HG03175 (cell line): ENCODE measurements at regions not wholly inside any gene's neighbourhood (a gene's known extent, or its start where the extent isn't known, plus 50 kb on each side); places are given as distances from the start of the nearest gene placed in this dataset.

Experiments used
- ATAC-seq: cut with Tn5 transposase; IDR thresholded peaks from one replicate; pipeline ENCODE4 v1.9.1; 2021; ENCODE audit warnings: mild to moderate bottlenecking, moderate library complexity; ENCODE audit not compliant: unreplicated experiment

DNA sequence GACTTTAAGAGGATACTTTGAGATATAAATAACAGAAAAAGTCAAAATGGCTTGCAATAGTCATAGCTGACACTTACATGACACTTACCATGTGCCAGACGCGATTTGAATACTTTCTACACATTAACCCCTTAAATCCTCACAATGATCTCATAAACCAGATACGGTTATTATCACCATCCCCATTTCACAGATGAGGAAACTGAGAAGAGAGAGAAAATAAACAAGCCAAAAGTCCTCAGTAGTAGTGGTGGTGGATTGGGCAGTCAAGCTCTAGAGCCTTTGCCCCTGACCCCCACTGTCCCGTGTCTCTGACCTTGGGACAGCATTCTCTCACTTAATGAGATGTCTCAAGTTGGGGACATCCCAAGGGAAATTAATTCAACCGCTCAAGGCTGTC lies 105.2 kb upstream of the TAF1B start:
- ATAC-seq: no peak

DNA sequence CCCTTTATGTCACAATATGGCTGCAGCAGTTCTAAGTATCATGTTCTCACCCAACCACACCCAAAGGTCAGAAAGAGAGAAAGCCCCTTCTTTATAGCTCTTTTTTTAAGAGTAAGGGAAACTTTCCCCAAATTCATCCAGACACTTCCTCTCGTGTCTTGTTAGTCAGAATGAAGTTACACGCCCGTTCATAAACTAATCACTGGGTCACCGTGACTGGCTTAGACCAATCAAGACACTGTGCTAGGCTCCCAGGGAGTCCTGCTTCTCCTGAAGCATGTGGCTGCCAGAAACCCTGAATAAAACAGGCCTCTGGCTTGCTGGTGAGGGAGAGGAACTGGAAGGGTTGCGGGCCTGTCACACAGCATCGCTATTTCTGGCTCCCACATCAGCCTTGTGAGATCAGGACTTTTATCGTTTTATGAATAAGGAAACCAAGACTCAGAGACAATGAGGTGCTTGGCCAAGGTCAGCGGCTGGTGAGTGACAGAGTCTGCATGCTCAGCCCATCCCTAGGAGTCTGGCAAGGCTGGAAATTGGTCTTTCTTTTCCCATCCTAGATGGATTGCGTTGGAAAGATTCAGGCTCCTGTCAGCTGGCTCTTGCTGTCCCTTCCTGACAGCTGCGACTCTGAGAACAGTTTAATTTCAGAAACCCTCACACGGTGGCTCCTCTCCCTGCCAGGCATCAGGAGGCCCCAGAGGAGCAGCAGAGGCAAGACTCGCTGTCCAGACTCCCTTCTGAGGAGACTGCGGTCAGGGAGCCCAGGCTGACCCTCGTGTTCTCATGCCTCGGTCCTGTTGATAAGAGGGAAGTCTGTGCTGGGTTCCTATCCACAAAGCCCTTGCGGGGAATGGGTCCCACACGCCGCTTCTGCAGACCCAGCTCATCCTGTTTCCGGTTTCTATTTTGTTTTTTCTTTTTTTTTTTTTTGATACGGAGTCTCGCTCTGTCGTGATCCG lies 104.5 kb upstream of the TAF1B start:
- ATAC-seq: no peak

DNA sequence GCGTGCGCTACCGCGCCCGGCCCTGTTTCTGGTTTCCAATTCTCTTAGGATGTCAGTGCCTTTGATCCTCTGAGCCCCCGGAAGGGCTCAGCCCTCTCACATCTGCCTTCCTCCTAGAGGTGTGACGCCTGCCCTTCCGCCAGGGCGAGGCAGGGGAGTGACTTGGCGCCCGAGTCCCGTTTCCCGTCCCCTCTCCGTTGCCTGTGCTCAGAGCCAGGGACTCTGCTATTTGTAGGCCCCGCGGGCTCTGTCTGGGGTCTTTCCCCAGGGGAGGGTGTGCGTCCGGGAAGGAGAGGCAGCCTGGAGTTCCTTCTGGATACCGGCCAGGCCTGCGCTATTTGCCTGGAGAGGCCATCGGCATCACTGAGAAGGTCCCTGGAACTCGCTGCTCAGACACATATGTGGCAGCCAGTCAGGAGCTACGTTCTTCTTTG lies 103.7 kb upstream of the TAF1B start:
- no peak for ATAC-seq

DNA sequence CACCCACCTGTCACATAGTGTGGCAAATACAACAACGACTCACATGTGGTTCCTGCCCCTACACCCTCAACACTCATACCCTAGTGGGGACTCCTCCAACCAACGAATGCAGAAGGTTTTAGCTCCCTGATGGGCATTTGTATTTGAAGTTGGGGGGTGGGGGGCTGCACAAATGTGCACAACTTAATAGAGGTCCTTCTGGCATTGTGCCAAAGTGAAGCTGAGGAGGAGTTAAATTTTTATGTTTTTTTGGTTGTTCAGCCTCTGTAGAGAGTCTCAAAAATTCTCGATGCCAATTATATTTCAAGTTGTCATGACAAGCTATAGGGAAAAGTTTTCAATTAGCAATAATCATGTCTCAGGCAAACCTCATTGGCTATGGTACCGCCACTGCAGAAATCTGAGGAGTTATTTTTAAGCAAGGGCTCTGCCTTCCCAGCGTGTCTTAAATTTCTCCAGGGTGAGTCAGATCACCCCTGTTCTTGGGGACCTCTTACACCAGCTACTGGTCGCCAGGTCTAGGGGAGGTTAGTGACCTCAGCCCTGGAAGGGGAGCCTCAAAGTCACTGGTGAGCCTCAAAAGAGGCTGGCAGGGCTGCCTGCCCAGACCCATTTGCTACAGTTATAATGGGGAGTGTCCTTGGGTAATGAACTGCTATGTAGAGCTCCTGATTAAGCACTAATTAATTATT lies 102.7 kb upstream of the TAF1B start:
- ATAC-seq: no peak

DNA sequence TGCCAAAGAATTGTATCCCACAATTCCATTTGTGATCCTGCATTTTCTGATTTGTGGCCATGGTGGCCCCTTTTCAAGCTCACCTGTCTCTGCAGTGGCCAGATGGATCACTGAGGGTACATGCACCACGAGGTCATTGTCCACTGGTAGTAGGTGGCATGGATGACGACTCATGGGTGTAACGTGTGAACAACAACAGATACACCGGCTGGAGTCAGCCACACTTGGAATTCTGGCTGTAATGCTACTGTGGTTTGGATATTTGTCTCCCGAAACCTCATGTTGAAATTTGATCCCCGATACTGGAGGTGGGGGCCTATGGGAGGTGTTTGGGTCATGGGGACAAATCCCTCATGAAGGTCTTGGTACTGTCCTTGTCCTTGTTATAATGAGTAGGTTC lies 102.2 kb upstream of the TAF1B start:
- no peak for ATAC-seq

DNA sequence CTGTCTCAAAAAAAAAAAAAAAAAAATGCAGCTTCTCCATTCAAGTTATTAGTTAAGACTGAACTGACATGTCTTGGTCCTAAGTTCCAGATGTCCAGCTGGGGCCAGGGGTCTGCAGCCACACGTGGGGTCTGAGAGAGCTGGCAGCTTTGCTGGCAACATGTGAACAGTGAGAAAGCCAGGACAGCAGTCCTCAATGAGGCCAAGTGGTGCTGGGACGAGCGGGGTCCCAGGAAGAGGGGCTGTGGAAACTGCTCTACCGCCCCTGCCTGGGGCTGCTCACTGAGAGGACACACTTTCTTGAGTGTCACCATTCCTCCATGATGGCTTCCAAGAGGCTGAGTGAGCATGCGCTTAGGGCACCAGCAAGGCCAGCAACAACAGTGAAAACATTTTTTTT lies 100.7 kb upstream of the TAF1B start:
- ATAC-seq: no peak

DNA sequence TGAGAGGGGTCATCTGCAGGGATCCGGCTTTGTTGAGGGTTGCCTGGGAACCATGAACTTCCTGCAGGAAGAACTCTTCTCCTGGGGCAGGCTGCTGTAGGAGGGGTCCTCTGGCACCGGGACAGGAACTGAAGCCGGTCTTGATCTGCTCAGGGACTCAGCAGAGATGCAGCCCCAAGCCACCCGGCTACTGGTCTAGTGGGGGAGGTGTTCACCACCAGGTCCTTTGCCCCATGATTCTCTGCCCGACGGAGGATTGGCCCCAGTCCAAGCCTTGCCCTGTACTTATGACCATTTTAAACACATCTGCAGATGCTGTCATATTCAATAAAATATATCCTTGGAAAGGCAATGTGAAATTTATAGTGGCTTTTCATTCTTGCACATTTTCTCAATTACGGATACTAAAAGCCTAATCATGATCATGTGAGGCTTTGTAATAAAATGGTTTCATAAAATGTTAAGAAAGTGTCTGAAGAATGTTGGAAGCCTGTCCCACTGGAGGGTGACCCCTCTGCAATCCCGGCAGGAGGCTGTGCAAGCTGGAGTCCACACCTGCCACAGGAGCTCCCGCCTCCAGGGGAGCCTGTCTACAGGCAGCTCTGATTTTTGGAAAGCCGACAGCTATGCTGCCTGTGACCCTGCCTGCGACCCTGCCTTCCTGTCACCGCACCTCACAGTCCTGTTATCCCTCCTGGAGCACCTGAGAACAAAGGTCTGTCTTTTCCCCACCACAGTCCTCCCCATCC lies 98.8 kb upstream of the TAF1B start:
- no peak for ATAC-seq

DNA sequence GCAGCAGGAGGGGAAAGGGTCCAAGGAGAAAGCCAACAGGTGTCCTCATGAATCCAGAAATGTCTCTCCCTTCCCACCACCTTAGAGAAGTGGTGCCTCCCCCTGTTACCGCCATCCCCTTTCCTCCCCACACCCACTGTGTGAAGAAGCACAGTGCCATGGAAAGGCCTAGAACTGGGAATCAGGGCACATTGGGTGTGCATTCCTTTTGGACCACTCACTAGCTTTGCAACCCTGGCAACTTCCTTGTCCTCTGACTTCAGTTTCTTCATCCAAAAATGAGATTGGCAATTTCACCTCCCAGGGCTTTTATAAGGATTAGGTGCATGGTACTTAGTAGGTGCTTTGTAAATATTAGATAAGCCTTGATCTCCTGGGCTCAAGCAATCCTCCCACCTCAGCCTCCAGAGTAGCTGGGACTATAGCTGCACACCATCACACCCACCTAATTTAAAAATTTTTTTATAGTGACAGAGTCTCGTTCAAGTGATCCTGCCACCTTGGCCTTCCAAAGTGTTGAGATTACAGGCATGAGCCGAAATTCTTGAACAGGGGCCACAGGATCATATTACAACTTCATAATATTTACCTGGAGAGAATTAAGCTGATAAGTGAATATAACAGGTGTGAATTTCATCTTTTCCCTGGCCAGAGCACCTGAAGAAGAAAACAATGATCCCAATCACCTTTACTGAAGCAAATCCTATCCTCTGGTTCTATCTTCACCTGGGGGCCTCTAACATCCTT lies 97.9 kb upstream of the TAF1B start:
- ATAC-seq: no peak

DNA sequence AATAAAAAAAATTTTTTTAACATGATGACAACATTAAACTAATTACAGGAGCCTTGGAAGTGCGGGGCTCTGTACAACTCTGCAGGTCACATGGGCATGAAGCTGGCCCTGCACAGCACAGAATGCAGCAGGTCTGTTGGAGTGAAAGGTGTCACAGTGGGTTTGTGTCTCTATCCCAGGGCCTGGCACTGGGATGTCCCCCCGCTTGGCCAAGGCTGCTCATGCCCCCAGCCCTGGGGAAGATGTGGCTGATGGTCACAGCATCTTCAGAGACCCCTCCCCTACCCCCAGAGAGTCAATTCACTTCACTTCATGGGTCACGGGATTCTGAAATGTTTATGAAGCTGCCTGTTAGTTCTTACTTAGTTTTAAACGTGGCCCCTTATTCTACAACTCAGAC lies 95.9 kb upstream of the TAF1B start:
- ATAC-seq: no peak

DNA sequence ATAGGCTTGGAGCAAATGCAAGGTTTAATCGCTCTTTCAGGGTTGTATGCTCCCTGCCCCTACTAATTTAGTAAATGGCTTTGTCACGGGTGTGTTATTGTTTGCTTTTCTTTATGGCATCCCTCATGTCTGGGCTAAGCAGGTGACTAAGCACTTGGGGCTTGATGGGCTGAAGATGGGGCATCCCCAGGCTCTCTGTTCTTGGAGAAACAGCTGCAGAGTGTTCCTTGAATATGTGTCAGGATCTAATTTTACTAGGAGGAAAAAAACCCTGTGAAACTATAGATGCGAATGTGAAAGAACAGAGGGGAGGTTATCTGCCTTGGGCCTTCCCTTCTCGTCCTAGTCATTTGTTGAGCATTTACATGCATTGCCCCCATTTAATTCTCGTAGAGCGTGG lies 94.7 kb upstream of the TAF1B start:
- no peak for ATAC-seq

DNA sequence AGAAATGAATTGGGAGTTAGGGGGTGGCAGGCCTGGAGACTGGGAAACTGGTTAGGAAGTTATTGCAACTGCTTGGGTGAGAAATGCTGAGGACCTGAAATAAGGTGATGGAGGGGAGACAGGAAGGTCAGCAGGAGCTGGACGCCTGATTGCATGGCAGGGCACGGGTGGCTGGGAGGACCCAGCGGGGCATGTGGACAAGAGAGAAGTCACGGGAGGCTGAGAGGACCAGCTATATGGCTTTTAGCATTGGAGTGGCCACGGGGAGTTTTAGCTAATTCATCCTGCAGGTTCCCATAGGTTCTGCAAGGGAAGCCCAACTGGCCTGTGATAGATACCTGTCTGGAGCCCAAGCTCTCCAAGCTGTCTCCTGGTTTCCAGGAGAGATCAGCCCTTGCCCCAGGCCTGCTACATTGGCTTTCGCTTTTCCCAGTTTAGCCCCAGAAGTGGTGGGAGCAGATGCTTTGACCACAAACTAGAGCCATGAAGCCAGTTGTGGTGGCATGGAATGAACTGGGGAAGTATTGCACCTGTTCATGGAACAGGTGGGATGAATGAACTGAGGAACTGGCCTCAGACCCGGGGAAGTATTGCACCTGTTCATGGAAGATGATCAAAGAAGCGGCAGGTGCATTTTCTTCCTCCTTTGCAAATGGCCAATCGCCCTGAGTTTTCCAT lies 93.6 kb upstream of the TAF1B start:
- no peak for ATAC-seq

DNA sequence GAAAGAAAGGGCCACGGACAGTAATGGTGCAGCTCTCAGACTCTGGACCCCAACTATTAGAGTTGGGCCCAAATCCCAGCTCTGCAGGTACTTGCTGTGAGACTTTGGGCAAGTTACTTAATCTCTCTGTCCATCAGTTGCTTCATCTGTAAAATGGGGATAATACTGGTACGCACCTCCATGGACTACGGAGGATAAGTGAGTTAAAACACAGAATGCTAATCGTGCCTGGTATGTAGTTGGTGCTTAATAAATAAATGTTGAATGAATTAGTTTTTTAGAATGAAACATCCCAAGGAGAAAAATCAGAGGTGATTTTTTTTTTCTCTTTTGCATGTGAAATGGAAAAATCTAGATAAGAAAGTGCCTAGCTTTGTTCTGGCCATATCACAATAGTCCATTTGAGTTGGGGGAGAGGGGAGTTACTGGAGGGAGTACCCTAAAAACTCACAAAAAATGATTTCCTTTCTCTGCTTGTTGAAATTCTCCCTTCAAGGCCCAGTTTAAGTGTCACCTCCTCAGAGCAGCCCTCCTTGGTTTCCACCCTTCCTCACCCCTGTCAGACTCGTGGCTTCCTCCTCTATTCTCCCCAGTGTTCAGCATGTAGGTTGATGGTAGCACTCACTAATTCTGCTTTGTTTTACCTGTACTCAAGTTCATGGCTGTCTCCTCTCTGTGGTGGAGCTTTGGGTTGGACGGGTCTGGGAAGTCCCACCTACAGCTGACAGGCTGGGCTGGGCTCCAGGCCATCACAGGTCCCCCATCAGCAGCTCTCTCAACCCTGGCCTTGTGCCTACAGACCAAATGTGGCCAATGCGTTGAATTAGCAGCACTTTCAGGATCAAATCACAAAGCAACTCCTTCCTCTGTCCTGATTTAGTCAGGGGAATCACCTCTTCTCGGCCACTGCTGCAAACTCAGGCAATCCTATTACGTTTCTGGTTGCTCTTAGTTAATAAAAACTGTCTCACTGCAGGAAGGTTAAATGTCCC lies 92.8 kb upstream of the TAF1B start:
- no peak for ATAC-seq

DNA sequence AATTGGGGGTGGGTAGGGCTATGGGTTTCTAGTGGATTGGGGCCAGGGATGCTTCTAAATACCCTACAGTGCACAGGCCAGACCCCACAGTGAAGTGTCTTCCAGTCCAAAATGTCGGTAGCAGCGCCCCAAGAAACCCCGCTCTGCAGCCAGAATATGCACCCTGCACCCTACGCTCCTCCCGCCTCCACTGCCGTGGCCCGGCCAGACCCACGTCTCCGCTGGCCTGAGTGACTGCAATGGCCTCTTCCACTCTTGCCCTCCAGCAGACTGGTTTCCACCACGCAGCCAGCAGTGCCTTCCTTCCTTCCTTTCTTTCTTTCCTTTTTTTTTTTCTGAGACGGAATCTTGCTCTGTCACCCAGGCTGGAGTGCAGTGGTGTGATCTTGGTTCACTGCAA lies 91.4 kb upstream of the TAF1B start:
- ATAC-seq: no peak

DNA sequence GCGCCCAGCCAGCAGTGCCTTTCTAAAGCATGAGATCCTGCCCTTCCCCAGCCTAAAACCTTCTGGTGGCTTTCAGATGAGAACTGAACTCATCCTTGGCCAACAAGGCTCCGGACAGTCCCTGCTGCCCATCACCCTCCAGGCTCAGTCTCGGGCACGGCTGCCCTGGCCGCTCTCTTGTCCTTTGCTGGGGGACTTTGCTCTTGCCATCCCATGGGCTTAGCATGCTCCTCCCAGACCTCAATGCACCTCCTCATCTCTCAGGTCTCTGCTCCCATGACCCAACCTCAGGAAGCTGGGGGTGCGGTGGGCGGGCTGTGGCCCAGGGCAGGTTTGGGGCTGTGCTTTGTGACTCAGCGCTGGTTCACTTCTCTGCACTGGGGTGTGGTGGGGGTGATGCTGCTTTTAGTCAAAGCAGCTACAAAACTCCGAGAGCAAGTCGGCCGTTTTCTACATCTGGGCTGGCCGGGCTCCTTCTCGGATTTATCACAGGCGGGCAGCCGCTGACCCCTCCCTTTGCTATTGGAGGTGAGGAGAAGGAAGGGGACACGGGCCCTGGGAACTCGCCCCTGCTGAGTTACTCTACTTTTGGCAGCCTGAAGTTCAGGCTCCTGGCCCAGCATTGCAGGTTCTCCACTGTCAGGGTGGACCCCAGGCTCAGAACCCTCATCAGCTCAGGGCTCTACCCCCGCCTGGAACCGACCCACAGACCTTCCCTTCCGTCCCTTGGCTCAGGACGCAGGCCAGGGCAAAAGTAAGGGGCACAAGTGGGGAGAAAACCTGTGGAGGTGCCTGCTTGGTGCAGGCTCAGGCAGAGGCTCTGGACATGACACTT lies 90.6 kb upstream of the TAF1B start:
- peak; percentile 35 for ATAC-seq

DNA sequence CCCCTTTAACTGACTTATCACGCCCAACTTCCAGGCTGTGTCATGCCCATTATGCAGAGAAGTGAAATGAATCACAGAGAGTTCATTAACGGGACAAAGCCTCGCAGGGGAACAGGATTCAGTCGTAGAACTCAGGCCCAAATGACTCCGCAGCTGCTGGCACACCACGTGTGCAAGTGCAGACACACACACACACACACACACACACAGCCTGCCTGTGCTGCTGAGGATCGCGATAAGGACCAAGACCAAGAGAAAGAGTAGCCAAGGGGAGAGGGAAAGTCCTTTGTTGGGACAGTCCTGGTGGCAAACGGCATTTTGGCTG lies 90.0 kb upstream of the TAF1B start:
- peak; percentile 76 for ATAC-seq

DNA sequence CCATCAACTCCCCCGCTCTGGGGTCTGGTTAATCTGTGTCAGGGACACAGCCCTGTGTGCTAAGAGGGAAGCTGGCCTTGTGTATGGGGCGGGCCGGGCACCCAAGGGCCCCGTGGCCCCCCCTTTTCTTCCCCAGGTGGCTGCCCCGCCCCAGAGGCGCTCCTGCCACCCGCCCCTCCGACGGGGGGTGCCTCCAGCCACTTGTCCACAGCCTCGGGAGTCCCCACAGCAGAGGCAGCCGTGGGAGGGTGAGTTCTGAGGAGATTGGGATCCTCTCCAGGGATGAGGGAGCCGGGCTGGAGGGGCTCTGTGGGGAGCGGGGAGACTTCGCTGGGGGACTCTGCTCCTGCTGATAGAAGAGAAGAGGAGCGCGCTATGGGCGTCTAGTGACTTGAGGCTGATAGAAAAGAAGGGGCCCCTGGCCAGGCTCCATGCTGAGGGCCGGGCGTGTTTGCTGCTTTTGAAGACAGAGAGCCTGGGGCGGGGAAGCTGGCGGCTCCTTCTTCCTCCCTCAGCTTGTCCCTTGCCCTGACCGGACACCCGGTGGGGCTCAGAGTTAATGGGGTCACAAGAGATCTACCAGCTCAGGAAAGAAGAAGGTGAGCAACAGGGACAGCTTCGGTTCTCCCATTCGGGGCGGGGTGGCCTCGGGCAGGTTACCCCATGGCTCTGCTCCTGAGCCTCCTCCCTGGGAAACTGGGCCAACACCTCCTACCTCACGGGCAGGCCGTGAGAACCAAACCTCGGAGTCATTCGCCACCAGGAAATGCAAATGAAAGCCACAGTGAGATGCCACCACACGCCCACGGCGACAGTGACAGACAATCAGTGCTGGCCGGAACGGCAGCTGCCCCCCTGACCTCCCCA lies 89.4 kb upstream of the TAF1B start:
- ATAC-seq: peak; percentile 41

DNA sequence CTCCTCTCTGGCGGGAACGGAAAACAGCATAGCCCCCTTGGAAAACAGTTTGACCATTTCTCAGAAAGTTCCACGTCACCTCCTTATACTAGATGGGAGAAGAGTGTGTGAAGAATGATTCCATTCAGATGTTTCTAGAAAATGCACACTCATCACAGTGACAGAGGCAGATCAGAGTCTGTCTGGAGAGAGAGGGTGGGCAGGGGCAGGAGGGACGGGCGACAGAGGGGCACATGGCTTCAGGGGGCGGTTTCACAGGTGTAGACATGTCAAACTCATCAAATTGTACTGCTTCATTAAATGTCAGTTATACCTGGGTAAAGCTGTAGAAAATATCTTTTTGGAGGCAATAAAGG lies 88.8 kb upstream of the TAF1B start:
- ATAC-seq: peak; percentile 9
